HG03045 (cell line): ENCODE measurements at regions not wholly inside any gene's neighbourhood (a gene's known extent, or its start where the extent isn't known, plus 50 kb on each side); places are given as distances from the start of the nearest gene placed in this dataset.
"Not testable (repeated sequence)": the region's sequence is repeated elsewhere in the genome, so short reads cannot be mapped to it uniquely, and the experiment has no call there.

Source experiments
- ATAC-seq: cut with Tn5 transposase; IDR thresholded peaks from one replicate; pipeline ENCODE4 v1.9.1; 2021; ENCODE audit warnings: mild to moderate bottlenecking, moderate library complexity; ENCODE audit not compliant: unreplicated experiment

DNA sequence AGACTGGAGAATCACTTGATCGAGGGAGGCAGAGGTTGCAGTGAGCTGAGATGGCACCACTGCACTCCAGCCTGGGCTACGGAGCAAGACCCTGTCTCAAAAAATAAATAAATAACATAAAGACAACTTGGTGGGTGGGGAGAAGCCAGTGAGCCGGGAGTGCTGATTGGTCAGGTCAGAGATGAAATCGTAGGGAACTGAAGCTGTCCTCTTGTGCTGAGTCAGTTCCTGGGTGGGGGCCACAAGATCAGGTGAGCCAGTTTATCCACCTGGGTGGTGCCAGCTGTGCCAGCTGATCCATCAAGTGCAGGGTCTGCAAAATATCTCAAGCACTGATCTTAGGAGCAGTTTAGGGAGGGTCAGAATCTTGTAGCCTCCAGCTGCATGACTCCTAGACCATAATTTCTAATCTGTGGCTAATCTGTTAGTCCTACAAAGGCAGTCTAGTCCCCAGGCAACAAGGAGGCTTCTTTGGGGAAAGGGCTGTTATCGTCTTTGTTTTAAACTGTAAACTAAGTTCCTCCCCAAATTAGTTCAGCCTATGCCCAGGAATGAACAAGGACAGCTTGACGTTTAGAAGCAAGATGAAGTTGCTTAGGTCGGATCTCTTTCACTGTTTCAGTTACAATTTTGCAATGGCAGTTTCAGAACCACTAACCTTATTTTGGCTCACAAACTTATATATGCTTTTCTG, 221.5 kb upstream of the MYLIP start:
- ATAC-seq = not testable (repeated sequence)

DNA sequence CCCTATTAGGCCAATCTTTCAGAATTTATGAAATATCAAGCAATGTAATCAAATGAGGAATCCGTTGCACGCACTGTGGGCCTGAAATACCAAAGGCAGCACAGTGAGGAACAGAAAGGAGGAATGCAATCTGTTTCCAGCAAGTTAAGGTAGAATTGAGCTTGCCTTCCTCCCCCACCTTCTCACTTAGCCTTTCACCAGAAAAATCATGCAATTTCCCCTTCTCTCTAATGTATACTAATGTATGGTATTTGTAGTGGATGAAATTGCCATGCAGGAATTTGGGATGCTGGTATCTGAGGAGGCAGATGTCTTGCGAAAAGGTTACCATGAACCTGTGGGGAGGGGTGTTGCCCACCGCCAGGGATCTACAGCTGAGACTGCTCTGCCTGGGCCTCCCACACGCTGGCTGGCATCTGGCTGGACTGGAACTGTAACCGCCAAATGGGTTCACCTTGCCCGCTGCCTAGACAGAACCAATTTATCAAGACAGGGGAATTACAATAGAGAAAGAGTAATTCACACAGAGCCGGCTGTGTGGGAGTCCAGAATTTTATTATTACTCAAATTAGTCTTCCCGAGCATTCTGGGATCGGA, 222.4 kb upstream of the MYLIP start:
- ATAC-seq = no peak

DNA sequence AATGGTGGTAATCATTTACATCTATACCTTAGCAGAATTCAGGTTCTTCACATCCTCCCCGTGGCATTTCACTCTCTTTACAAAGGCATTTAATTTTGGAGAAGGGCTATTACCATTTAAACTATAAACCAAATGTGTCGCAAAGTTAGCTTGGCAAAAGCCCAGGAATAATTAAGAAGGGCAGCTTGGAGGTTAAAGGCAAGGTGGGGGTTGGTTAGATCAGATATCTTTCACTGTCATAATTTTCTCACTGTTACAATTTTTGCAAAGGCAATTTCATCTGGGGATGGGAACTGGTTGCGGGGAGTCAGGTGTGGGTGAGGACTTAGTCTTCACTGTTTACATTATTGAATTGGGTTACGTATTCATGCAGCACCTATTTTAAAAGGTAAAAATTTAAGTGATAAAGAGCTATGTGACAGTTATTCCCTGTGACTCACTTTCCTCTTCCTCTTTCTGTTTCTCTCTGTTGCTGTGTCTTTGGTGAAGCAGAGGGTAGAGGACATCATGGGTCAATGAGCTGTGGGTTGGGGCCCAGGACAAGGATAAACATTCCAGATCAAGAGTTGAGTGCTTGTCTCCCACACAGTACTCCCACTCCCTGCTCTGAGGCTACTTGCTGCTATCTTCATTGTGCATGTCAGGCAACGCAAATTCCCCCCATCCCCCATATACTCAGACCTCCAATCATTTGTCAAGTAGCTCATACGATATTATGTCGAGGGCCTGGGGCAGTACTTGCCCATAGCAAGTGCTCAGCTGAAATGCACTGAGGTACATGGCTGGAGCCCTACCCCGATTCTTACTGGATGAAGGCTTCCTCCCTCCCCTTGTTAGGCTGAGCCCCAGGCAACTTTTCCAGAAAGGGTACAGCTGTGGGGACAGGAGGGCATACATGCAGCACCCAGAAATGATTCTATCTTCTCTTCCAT, 223.1 kb upstream of the MYLIP start:
- ATAC-seq = no peak

DNA sequence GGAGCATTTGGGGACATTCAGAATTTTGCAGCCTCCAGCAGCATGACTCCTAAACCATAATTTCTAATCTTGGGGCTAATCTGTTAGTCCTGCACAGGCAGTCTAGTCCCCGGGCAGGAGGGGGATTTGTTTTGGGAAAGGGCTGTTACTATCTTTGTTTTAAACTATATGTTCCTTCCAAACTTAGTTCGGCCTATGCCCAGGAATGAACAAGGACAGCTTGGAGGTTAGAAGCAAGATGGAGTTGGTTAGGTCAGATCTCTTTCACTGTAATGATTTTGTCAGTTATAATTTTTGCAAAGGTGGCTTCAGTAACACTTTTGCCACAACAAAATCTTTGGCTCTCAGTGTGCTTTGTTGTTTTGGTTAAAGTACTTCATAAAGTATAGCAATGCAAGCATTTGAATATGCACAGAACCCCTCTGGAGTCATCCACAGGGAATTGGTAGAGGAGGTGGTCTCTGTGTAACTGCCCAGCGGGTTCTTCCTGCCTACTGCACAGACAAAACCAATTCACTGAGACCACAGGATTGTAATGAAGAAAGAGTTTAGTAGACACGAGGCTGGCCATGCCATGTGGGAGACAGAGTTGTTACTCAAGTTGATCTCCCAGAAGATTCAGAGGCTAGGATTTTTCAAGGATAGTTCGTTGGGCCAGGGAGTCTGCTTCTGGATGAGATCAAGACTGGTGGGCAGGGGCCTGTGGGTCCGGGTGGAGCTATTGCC, 224.1 kb upstream of the MYLIP start:
- ATAC-seq = no peak

DNA sequence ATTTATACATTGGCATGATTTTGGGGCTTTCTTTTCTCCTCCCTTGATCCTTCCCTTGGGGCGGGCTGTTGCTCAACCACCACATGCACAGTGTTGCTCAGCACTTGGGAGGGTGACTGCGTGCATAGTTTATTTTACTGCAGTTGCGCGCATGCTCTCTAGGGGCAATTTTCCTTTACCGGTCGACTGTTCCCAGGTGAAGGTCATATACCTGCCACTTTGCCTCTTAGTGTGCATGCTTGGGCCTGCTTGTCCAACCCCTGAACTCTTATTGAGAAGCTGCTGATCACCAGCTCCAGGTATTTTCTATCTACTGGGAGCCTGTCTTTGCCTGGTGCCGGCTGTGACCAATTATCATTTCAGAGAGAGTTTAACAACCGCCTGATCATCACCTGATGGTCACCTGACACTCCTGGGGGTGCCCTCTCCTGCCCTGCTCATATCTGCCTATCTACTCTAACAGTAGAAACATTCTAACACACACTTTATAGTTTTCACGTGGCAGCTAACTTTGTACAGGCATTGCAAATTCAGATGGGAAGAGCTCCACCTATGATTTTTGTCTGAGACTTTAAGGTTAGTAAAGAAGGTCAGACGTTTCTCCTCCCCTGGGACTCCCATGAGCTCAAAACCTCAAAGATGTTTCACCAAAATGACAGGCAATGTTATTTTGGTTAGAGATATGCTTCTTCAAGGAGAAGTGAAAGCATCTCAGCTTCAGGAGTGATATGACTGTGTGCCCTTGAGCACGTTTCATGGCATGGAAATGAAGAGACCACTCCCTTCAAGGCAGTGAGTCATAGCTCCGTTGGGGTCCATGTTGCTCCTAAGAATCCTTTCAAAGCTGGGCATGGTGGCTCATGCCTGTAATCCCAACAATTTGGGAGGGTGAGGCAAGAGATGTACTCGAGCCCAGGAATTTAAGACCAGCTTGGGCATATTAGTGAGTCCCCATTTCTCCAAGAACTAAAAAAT, 227.5 kb upstream of the MYLIP start:
- peak; percentile 90 for ATAC-seq

DNA sequence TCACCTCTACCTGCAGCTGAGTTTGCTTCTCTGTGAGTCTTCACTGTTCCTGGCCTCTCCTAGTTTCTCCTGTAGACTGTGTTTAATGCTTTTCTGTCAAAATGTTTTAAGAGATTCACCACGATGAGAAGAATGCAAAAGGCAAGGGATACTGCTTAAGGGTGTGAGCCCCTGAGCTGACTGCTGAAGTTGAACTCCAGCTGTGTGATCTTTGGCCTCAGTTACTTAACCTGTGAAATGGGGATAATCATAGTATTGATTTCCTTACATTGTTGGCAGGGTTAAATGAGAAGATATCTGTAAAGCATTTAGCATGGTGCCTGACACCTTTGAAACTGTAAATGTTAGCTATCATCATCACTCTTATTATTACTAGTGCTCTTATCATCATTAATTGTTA, 230.2 kb upstream of the MYLIP start:
- no peak for ATAC-seq

DNA sequence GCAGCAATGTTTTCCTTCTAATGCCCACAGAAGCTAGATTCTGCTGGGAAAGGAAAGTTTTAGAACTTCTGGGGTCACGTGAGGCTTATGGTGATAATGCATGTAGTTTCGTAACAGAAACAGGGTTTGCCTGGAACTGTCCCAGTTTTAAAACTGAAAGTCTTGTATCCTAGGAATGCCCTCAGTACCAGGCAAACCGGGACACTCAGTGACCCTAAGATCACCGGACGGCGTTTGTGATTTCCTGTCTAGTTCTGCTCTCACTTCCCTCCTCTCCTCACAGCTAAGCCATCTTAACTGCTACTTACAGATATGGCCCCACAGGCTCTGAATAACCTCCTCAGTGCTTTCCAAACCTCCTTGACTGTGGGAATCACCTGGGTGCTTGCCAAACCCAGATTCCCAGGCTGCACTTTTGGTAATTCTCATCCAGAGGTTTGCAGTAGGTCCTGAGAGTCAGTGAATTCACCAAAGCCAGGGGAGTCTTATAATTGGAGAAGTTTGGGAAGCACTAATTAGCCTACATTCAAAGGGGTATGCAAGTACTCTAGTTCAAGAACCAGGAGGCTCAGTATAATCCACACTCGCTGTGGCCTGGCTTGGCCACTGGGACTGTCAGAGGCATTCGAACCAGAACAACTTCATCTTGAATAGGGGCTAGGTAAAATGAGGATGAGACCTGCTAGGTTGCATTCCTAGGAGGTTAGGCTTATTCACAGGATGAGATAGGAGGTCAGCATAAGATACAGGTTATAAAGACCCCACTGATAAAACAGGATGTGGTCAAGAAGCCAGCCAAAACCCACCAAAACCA, 231.6 kb upstream of the MYLIP start:
- ATAC-seq = no peak

DNA sequence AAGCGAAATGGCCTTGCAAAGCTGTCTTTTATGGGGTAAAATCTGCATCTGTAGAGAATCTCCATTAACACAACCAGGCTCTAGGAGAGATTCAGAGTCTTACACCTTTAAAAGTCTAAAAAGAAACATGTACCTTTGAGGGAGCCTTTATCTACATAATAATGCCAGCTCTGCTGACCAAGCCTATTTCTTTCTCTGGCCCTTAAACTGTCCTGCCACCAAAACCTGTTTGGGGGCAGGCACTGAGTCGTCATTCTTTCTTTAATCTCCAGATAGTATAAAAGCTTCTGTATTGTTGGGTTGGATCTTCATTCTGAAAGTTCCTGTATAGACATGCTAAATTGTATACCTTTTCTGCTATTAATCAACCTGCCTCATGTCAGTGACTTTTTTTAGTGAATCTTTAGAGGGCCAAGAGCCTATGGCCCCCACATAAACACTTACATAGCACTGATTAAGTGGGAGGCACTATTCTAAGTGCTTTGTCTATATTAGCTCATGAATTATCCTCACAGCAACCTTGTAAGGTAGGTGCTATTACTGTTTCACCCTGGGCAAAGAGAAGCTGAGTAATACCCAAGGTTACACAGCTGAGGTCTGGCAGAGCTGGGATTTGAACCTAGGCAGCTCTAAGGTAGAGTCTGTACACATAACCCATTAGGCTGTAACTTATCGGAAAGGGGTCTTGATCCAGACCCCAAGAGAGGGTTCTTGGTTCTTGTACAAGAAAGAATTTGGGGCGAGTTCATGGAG, 232.3 kb upstream of the DTNBP1 start:
- no peak for ATAC-seq

DNA sequence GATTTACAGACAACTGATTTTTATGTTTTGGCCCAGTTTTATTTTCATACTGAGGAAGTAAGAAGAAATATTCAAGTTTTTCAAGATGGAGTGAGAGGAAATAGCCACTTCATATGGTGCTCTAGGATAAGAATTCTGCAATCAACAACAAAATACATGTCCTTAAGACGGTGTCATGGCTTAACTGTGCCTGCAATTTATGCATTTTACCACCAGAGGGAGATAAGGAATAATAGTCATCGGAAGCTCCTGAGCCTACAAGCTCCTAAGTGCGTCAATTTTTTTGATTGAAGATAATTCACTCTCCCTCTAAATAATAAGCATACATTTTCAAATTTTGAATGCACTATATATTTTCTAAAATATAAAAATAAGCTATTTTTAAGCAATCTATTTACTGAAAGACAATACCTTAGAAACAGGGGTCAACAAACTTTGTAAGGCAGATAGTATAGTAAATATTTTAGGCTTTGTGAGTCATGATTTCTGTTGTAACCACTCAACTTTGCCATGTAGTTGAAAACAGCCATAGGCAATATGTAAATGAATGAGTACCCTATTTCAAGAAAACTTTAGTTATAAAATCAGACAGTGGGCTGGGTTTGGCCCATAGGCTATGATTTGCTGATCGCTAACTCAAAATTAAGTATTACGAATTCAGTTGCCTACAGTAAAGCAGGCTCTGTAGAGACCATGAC, 230.9 kb upstream of the DTNBP1 start:
- ATAC-seq = no peak

DNA sequence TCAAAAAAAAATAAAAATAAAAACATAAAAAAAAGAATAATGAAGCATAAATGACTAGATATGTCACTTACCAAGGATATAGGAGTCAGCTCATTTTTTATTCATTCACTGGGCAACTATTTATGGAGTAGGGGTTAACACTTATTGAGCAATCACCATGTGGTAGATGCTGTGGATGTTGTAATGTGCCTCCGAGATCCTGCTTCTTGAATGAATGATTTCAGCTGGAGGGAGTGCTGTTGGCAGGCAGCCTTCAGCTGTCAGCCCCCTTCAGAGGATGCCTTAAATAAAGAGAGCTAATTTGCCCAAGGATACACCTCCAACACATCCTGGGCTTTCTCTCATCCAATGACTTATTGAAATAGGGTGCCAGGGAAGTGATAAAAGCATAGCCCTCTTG, 229.5 kb upstream of the DTNBP1 start:
- no peak for ATAC-seq

DNA sequence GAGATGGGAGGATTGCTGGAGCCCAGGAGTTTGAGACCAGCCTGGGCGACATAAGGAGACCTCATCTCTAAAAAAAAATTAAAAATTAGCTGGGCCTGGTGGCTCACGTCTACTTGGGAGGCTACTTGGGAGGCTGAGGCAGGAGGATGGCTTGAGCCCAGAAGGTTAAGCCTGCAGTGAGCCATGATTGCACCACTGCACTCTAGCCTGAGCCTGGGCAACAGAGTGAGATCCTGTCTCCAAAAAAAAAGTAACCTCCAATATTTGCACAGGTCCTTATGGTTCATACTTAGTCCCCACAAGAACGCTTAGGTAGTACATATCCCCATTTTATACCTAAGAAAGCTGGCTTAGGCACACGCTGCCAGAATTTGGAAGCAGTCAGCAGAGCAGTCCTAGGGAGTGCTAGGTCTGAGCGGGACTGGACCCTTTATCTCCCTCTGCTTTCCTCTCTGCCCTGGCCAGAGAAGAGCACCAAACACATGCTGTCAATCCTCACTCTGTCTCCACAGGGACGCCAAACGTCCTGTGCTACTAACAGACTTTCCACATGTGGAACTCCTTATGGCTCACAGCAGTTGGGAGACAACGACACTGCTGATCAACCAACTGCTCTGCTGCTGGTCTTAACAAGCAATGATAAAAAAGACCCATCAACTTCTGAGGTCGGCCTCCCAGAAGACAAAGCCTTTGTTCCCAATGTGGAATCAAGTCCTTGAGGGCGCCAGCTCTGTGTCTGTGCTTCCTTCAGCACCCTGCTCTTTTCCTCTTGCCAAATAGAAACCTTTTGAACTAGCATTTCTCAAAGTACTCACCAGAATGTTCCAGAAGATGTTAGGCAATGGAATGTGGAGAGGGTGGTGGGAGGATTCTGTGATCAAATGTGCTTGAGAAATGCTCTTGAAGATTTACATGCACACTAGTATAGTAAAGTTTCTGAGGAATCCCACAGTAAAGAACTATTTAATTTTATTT, 226.3 kb upstream of the DTNBP1 start:
- ATAC-seq = no peak

DNA sequence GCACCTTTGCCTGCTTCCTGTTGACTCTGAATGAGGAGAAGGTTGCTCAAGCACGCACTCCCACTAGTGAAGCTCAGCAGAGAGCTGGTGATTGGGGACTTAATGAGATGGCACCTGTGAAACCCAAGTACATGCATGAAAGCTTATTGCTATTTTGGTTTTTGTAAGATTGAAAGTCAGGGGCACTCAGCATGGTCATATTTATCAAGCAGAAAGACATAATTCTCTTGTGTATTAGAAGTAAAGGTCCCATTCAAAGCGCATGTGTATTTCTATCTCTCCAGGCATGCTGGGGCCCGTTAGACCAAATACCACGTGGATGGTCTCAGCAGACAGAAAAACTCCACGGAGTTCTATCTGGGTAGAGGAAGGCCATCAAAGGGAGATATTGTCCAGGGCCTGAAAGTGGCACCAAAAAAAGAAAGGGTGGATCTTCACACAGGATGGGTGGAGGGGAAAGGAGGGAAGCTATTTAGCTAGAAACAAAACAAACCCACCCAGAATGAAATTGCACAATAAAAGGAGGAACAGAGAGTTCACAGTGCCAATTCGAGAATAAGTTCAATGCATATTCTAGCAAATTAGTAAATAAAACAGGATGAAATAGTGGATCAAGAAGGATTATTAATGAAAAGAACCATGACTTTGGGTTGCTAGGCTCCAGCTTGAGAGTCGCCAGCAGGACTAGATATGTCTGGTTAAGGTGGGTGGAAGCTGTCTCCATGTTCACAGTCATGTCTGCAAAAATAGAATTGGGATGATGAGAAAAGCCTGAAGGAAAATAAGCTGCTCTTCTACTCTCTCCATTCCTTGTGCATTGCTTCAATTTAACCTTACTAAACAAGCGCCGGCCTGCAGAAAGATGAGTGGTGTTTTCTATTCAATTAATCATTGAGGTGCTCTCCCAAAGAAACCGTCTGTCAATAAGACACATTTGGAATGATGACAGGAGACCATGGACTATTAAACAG, 224.9 kb upstream of the DTNBP1 start:
- no peak for ATAC-seq

DNA sequence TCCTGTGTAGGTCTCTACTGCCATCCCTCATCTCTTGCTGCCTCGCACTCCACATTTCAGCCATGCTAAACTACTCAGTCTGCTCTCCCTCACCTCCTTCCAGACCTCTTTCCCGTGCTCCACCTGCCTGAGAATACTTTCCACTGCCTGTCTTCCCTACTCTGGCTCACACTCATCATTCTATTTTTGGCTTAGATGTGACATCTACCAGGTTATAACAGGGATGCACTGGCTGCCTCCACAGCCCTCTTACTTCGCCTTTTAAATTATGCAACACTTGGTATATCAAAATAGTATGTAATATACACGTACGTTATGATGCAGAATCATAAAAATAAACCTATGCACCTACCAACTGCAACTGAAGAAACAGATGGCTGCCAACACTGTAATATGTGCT, 222.8 kb upstream of the DTNBP1 start:
- ATAC-seq = no peak

DNA sequence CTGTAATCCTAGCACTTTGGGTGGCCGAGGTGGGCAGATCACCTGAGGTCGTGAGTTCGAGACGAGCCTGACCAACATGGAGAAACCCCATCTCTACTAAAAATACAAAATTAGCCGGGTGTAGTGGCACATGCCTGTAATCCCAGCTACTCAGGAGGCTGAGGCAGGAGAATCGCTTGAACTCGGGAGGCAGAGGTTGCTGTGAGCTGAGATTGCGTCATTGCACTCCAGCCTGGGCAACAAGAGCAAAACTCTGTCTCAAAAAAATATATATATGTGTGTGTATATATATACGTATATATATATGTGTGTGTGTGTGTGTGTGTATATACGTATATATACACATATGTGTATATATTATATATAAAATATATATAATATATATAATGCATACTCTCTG, 220.8 kb upstream of the DTNBP1 start:
- ATAC-seq = not testable (repeated sequence)

DNA sequence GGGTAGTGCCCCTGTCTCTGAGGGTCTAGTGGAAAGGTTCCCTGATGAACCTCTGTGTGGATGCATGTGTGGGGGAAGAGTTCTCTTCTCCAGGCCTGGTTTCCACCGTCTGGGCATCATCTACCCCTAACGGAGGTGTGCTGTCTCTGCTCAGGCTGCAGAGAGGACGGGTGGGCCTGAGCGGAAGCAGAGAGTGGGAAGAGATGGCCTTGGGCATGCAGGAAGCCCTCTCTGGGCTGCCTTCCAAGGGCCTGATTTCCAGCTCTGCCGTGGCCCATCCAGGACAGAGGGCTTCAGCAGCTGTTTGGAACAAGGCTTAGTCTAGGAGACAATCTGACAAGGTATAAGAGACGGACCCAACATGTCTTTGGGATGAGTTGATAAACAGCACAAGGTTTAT, 220.1 kb upstream of the DTNBP1 start:
- ATAC-seq = no peak

DNA sequence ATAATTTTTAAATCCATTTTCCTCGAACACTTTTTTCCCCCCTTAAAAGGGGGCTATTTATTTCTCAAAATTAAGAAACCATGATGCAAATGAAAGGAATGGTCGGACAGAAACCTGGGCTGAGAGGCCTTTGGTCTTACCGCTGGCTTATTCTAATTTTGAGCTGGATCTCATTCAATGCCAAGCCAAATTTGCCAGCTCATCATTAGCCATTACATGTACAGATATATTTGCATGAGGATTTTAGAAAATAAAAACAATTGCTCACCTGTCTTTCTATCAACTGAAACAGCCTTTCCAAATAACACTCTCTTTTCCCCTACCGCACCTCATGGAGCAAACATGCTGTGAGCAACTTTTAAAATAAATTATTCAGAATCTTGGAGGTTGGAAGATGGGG, 219.5 kb upstream of the DTNBP1 start:
- ATAC-seq = no peak
